GM12891 (cell line): ENCODE measurements at regions not wholly inside any gene's neighbourhood (a gene's known extent, or its start where the extent isn't known, plus 50 kb on each side); places are given as distances from the start of the nearest gene placed in this dataset.

Source experiments
- POLR2A ChIP-seq: IDR thresholded peaks from 2 replicates; pipeline ENCODE4 v1.6.1; 2011; ENCODE audit warnings: low read depth, low read length, control low read depth
- POLR2AphosphoS5 ChIP-seq: IDR thresholded peaks from 2 replicates; pipeline ENCODE4 v1.6.1; 2011; ENCODE audit warnings: low read depth, low read length, control low read depth
- TAF1 ChIP-seq: IDR thresholded peaks from 2 replicates; pipeline ENCODE4 v1.6.1; 2011; ENCODE audit warnings: low read depth, low read length, control low read depth

DNA sequence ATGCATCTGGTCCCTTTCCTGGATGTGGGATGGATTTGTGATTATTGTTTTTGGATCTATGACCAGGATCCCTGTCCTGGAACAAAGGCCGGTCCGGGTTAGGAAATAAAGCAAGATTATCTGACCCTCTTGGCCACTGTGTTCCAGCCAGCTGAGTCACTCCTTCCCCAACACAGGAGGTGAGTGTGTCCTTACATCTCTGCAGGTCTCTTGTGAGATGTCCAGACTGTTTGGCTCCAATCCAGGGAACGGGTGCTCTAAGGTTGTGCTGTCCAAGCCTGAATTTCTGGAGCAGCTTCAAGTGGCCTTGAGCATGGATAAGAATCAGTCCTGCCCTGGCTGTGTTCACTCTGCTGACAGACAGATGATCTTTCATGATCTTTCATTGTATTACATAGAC, 136.5 kb upstream of the CCL2 start:
- no peak for TF ChIP-seq POLR2A
- no peak for TF ChIP-seq TAF1
- no peak for TF ChIP-seq POLR2AphosphoS5
